HepG2 (cell line): ENCODE measurements at regions not wholly inside any gene's neighbourhood (a gene's known extent, or its start where the extent isn't known, plus 50 kb on each side); places are given as distances from the start of the nearest gene placed in this dataset.

Source experiments
- ATAC-seq: fragments of 200-7000 bp; cut with Tn5 transposase; 3 replicates; pipeline ENCODE4 v1.9.1; 2020; ENCODE audit warnings: mild to moderate bottlenecking, moderate library complexity
- BruUV-seq: library from RNA; stranded (reverse); fragments of 400-500 nt; replicated peaks from 2 replicates; lab custom pipeline; 2021; lab: Mats Ljungman, UMichigan
- CTCF ChIA-PET: fragments of 300-600 bp; formaldehyde crosslinking; extraction: SDS; loops from one replicate; lab custom pipeline; 2021; ENCODE audit warnings: low total read pairs, inconsistent platforms, low intra/inter-chr PET ratio; lab: Yijun Ruan, JAX
- POLR2A ChIA-PET: fragments of 350-600 bp; sonication (Branson Sonifier 250); formaldehyde crosslinking; loops from one replicate; lab custom pipeline; 2020; ENCODE audit warnings: antibody characterized with exemption, inconsistent platforms; lab: Yijun Ruan, JAX
- DNase-seq: peaks from one replicate; pipeline ENCODE4 v3.0.0-alpha.2; 2015; ENCODE audit warnings: low spot score
- FAIRE-seq: peaks from 3 replicates; lab custom pipeline; 2011; peaks lifted over from hg19 to GRCh38; lab: Jason Lieb, UNC
- H2AFZ ChIP-seq: one replicate; pipeline ENCODE4 v1.6.1; 2011; ENCODE audit warnings: low read length, inconsistent platforms
- H3K27ac ChIP-seq: fragments of 300-600 bp; 3 replicates; pipeline ENCODE4 v1.8.0; 2011; ENCODE audit warnings: mixed run types, mild to moderate bottlenecking, mixed read lengths, low read length, inconsistent platforms; ENCODE audit not compliant: insufficient read depth; ENCODE audit errors: extremely low read length
- H3K27me3 ChIP-seq, 2 experiments: fragments of 200-600 bp in 1 of 2; 2 replicates in 1 of 2; 3 replicates in 1 of 2; pipeline versions ENCODE4 v1.6.0 to v1.8.0; 2011; ENCODE audit warnings: low read length in 2 of 2, mild to moderate bottlenecking in 2 of 2, moderate library complexity in 2 of 2, inconsistent platforms in 1 of 2; ENCODE audit not compliant: insufficient read depth in 2 of 2, control insufficient read depth in 1 of 2
- H3K36me3 ChIP-seq, 2 experiments: fragments of 200-600 bp in 1 of 2; replicated peaks in 1 of 2; 2 replicates in 1 of 2; 3 replicates in 1 of 2; pipeline versions ENCODE4 v1.5.1 to v1.8.0; 2011; ENCODE audit warnings: low read length in 2 of 2, inconsistent platforms in 1 of 2; ENCODE audit not compliant: insufficient read depth in 2 of 2, control insufficient read depth in 1 of 2
- H3K4me1 ChIP-seq: 2 replicates; pipeline ENCODE4 v1.5.1; 2012; ENCODE audit warnings: low read length, inconsistent platforms; ENCODE audit not compliant: insufficient read depth
- H3K4me2 ChIP-seq: 2 replicates; pipeline ENCODE4 v1.6.0; 2011; ENCODE audit warnings: low read depth, low read length, inconsistent platforms
- H3K4me3 ChIP-seq, 3 experiments: fragments of 200-600 bp in 1 of 3; sonication (generic), shearing (Covaris generic) in 1 of 3; replicated peaks in 1 of 3; 2 replicates each; pipeline ENCODE4 v1.5.1; 2011 to 2016; ENCODE audit warnings: low read length in 3 of 3, inconsistent platforms in 2 of 3, low read depth in 2 of 3, mild to moderate bottlenecking in 2 of 3, control low read depth in 1 of 3, mixed read lengths in 1 of 3; ENCODE audit not compliant: insufficient read depth in 1 of 3
- H3K79me2 ChIP-seq: one replicate; pipeline ENCODE4 v1.6.1; 2011; ENCODE audit warnings: low read length, inconsistent platforms; ENCODE audit not compliant: insufficient read depth
- H3K9ac ChIP-seq: 2 replicates; pipeline ENCODE4 v1.6.0; 2011; ENCODE audit warnings: mild to moderate bottlenecking, low read depth, low read length, inconsistent platforms; ENCODE audit not compliant: insufficient read depth
- H3K9me3 ChIP-seq: 2 replicates; pipeline ENCODE4 v1.5.1; 2012; ENCODE audit warnings: mild to moderate bottlenecking, low read length
- H4K20me1 ChIP-seq: 2 replicates; pipeline ENCODE4 v1.6.0; 2011; ENCODE audit warnings: inconsistent platforms, mild to moderate bottlenecking, low read length, moderate library complexity; ENCODE audit not compliant: insufficient read depth
- BCL6 ChIP-seq: IDR thresholded peaks from 2 replicates; pipeline ENCODE4 v1.6.1; 2016; ENCODE audit warnings: missing genetic modification reagents, missing compliant biosample characterization
- HNF4G ChIP-seq, 2 experiments: sonication (generic) in 1 of 2; formaldehyde crosslinking in 1 of 2; IDR thresholded peaks; 2 replicates each; pipeline versions ENCODE4 v1.4.0 to v1.6.1; 2011 to 2020; ENCODE audit warnings: borderline replicate concordance in 2 of 2, low read depth in 2 of 2, mild to moderate bottlenecking in 2 of 2, low read length in 1 of 2, missing genetic modification reagents in 1 of 2, moderate library complexity in 1 of 2
- MAFK ChIP-seq, 2 experiments: IDR thresholded peaks in 1 of 2; conservative IDR thresholded peaks in 1 of 2; 2 replicates each; pipeline ENCODE4 v1.6.1; 2011; ENCODE audit warnings: improper control_type of control experiment in 2 of 2, low read length in 2 of 2
- MEIS1 ChIP-seq: sonication (generic); formaldehyde crosslinking; IDR thresholded peaks from 2 replicates; pipeline ENCODE4 v1.9.0; 2021; ENCODE audit warnings: mild to moderate bottlenecking, missing genetic modification reagents, moderate library complexity, borderline replicate concordance
- NCOA2 ChIP-seq: sonication (generic); formaldehyde crosslinking; IDR thresholded peaks from 2 replicates; pipeline ENCODE4 v1.8.0; 2022; ENCODE audit warnings: inconsistent platforms
- REL ChIP-seq: sonication (generic); formaldehyde crosslinking; conservative IDR thresholded peaks from 2 replicates; pipeline ENCODE4 v1.8.0; 2022; ENCODE audit warnings: mild to moderate bottlenecking, missing genetic modification reagents, moderate library complexity
- SOX6 ChIP-seq, 2 experiments: fragments of 450-650 bp in 1 of 2; sonication (generic) in 1 of 2; formaldehyde crosslinking in 1 of 2; IDR thresholded peaks; 2 replicates each; pipeline versions ENCODE4 v1.4.0 to v1.6.1; 2017 to 2020; ENCODE audit warnings: antibody characterized with exemption in 1 of 2, mild to moderate bottlenecking in 1 of 2, missing genetic modification reagents in 1 of 2
- SP5 ChIP-seq: IDR thresholded peaks from 2 replicates; pipeline ENCODE4 v1.6.1; 2016; ENCODE audit warnings: low read depth, borderline replicate concordance
- YEATS2 ChIP-seq: sonication (generic); formaldehyde crosslinking; IDR thresholded peaks from 2 replicates; pipeline ENCODE4 v1.4.0; 2020; ENCODE audit warnings: missing genetic modification reagents, borderline replicate concordance
- ZKSCAN1 ChIP-seq: fragments of 150-350 bp; IDR thresholded peaks from 2 replicates; pipeline ENCODE4 v1.6.1; 2014; ENCODE audit warnings: low read length
- ZNF225 ChIP-seq: sonication (generic); formaldehyde crosslinking; IDR thresholded peaks from 2 replicates; pipeline ENCODE4 v1.4.0; 2020; ENCODE audit warnings: mild to moderate bottlenecking, missing genetic modification reagents
- ZNF263 ChIP-seq: sonication (generic); formaldehyde crosslinking; IDR thresholded peaks from 2 replicates; pipeline ENCODE4 v1.4.0; 2020; ENCODE audit warnings: missing genetic modification reagents
- ZNF274 ChIP-seq: sonication (generic); formaldehyde crosslinking; IDR thresholded peaks from 2 replicates; pipeline ENCODE4 v1.5.1; 2020; ENCODE audit warnings: mild to moderate bottlenecking, missing genetic modification reagents
- ZNF558 ChIP-seq: sonication (generic); formaldehyde crosslinking; IDR thresholded peaks from 2 replicates; pipeline ENCODE4 v1.9.0; 2022; ENCODE audit warnings: mild to moderate bottlenecking, missing genetic modification reagents, borderline replicate concordance
- ZNF562 ChIP-seq: sonication (generic); formaldehyde crosslinking; IDR thresholded peaks from 2 replicates; pipeline ENCODE4 v1.8.0; 2022; ENCODE audit warnings: missing genetic modification reagents, borderline replicate concordance
- ZNF564 ChIP-seq: sonication (generic); formaldehyde crosslinking; IDR thresholded peaks from 2 replicates; pipeline ENCODE4 v1.8.1; 2023; ENCODE audit warnings: mild to moderate bottlenecking, missing genetic modification reagents
- ZNF598 ChIP-seq: sonication (generic); formaldehyde crosslinking; IDR thresholded peaks from 2 replicates; pipeline ENCODE4 v1.5.1; 2020; ENCODE audit warnings: mild to moderate bottlenecking, missing genetic modification reagents, borderline replicate concordance
- ZNF850 ChIP-seq: sonication (generic); formaldehyde crosslinking; conservative IDR thresholded peaks from 2 replicates; pipeline ENCODE4 v1.9.0; 2021; ENCODE audit warnings: mild to moderate bottlenecking, missing genetic modification reagents
- ZNF879 ChIP-seq: sonication (generic); formaldehyde crosslinking; IDR thresholded peaks from 2 replicates; pipeline ENCODE4 v1.8.1; 2023; ENCODE audit warnings: missing genetic modification reagents
- WGBS: methylation state at CpG from one replicate; pipeline ENCODE4 v1.1.6; 2017; ENCODE audit warnings: low lambda C conversion rate; 5-methylcytosine and 5-hydroxymethylcytosine counted together
- in situ Hi-C: cut with HindIII; loops from 2 replicates; pipeline ENCODE4 v1.10.0; 2017; ENCODE audit warnings: low pct_unique_long_range_greater_than_20kb; ENCODE audit not compliant: extremely low pct_ligation_motif_present
- intact Hi-C: fragments of 100-400 bp; cut with micrococcal nuclease; formaldehyde crosslinking; loops from one replicate; pipeline ENCODE4 v1.10.0; 2022; ENCODE audit not compliant: unreplicated experiment
- TF ChIP-seq, protein P1 (sequence below): sonication (generic); formaldehyde crosslinking; IDR thresholded peaks from 2 replicates; pipeline ENCODE4 v1.4.0; 2020; ENCODE audit warnings: missing genetic modification reagents

DNA sequence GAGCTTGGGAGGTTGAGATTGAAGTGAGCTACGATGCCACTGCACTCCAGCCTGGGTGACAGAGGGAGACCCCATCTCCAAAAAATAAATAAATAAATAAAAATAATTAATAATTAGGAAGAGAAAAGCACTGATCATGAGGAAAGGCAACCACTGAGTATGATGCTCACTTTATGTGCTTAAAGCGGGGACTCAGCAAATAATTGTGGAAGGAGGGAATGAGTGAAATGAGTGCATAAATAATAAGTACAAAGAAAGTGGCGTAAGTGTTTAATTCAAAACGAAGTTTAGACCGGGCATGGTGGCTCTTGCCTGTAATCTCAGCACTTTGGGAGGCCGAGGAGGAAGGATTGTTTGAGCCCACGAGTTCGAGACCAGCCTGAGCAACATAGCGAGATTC, 94.9 kb upstream of the MKLN1 start:
- no peak for TF ChIP-seq BCL6
- no peak for TF ChIP-seq ZKSCAN1
- 0 out of 4 replicates have a peak, but pooled peaks of 1 of the 2 experiments have one; percentile 3 for TF ChIP-seq MAFK (conservative IDR thresholded peaks at IDR 0.05 in 1 of 2, IDR thresholded peaks at IDR 0.05 in 1 of 2; ENCODE audit: low read length in 2 of 2)
- no peak for FAIRE-seq
- ChIA-PET CTCF (no interaction called here), POLR2A (no interaction called here)
- Histone ChIP-seq H3K4me2 (no peak overlapping the region), H3K36me3 (no peaks in the 10 kb centered on the region), H3K9me3 (no peaks in the 10 kb centered on the region), H3K27ac (no peak overlapping the region), H3K4me3 (no peak overlapping the region), H3K79me2 (no peaks in the 10 kb centered on the region), H3K27me3 (0 out of 5 replicates have a peak, but pooled peaks cover 0 to 5% of the 10 kb centered on the region in 2 experiments), H4K20me1 (no peaks in the 10 kb centered on the region), H2AFZ (no peak overlapping the region), H3K9ac (no peak overlapping the region), H3K4me1 (peaks cover 12% of the 10 kb centered on the region)
- no peak for DNase-seq
- BruUV-seq, result no TSS peak
- intact Hi-C loops (no loop called here), in situ Hi-C loops (no loop called here)
- ATAC-seq, result no peak
- 38% methylated on average over 9 of the region's 9 CpGs for WGBS

DNA sequence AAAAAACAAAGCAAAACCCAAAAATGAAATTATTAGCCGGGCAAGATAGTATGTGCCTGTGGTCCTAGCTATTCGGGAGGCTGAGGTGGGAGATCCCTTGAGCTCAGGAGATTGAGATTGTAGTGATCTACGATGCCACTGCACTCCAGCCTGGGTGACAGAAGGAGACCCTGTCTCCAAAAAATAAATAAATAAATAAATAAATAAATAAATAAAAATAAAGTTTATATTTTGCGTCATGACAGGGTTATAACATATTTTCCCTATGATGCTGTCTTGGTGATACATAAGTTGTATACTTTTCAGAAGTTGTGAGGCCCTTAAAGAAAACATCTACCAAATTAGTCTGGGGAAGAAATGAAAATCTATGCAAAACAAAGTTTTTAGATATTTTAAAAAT, 94.5 kb upstream of the MKLN1 start:
- no peak for DNase-seq
- peaks cover 16% of the 10 kb centered on the region for H3K4me1 ChIP-seq
- H3K9ac ChIP-seq, result no peak overlapping the region
- H3K79me2 ChIP-seq, result no peaks in the 10 kb centered on the region
- no peaks in the 10 kb centered on the region for H3K9me3 ChIP-seq
- in situ Hi-C loops, result no loop called here
- ChIA-PET POLR2A (no interaction called here), CTCF (no interaction called here)
- 0 out of 5 replicates have a peak, but pooled peaks cover 0 to 5% of the 10 kb centered on the region in 2 experiments for H3K27me3 ChIP-seq
- H3K4me3 ChIP-seq, result no peak overlapping the region
- BruUV-seq, result no TSS peak
- FAIRE-seq, result no peak
- 51% methylated on average over 4 of the region's 4 CpGs for WGBS
- H4K20me1 ChIP-seq, result no peaks in the 10 kb centered on the region
- no peak overlapping the region for H2AFZ ChIP-seq
- intact Hi-C loops, result no loop called here
- no peaks in the 10 kb centered on the region for H3K36me3 ChIP-seq
- H3K4me2 ChIP-seq, result no peak overlapping the region
- no peak overlapping the region for H3K27ac ChIP-seq
- no peak for ATAC-seq
- TF ChIP-seq ZNF598 (no peak), ZNF879 (CRISPR knock-in tag) (no peak), MEIS1 (CRISPR knock-in tag) (no peak), ZNF263 (CRISPR knock-in tag) (no peak), ZNF850 (CRISPR knock-in tag) (no peak), SOX6 (IDR thresholded peaks at IDR 0.05) (no peak), SOX6 (CRISPR knock-in tag; IDR thresholded peaks at IDR 0.05) (no peak), REL (CRISPR knock-in tag) (no peak), NCOA2 (CRISPR knock-in tag) (no peak), ZNF564 (no peak), HNF4G (IDR thresholded peaks at IDR 0.05; ENCODE audit: borderline replicate concordance, low read depth, low read length) (no peak), HNF4G (CRISPR knock-in tag; IDR thresholded peaks at IDR 0.05; ENCODE audit: borderline replicate concordance, low read depth) (no peak), ZNF225 (no peak), ZNF558 (no peak), ZNF274 (CRISPR knock-in tag) (no peak), SP5 (CRISPR knock-in tag) (no peak), ZNF562 (CRISPR knock-in tag) (no peak), YEATS2 (CRISPR knock-in tag) (no peak)
- TF ChIP-seq, protein P1, sequence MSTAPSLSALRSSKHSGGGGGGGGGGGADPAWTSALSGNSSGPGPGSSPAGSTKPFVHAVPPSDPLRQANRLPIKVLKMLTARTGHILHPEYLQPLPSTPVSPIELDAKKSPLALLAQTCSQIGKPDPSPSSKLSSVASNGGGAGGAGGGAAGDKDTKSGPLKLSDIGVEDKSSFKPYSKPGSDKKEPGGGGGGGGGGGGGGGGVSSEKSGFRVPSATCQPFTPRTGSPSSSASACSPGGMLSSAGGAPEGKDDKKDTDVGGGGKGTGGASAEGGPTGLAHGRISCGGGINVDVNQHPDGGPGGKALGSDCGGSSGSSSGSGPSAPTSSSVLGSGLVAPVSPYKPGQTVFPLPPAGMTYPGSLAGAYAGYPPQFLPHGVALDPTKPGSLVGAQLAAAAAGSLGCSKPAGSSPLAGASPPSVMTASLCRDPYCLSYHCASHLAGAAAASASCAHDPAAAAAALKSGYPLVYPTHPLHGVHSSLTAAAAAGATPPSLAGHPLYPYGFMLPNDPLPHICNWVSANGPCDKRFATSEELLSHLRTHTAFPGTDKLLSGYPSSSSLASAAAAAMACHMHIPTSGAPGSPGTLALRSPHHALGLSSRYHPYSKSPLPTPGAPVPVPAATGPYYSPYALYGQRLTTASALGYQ (CRISPR knock-in tag), result no peak
